Right atrium auricular region (tissue), 2 donors: ENCODE measurements at regions not wholly inside any gene's neighbourhood (a gene's known extent, or its start where the extent isn't known, plus 50 kb on each side); places are given as distances from the start of the nearest gene placed in this dataset.

Experiments used
- DNase-seq: peaks from one replicate; pipeline ENCODE4 v3.0.0-alpha.2; 2019; ENCODE audit warnings: low spot score
- H3K27ac ChIP-seq, 2 donors: fragments of 200-600 bp; sonication (generic); 1 replicate in 1 of 2; 2 replicates in 1 of 2; pipeline ENCODE4 v1.5.1; 2016 to 2019
- H3K27me3 ChIP-seq, 2 donors: fragments of 200-600 bp; sonication (generic); one replicate each; pipeline versions ENCODE4 v1.5.1 to v1.6.0; 2017 to 2019
- H3K36me3 ChIP-seq: fragments of 200-600 bp; sonication (generic); one replicate; pipeline ENCODE4 v1.5.1; 2016
- H3K4me1 ChIP-seq, 2 donors: fragments of 200-600 bp; sonication (generic); one replicate each; pipeline versions ENCODE4 v1.5.1 to v1.6.0; 2017 to 2019
- H3K4me3 ChIP-seq, 2 donors: fragments of 200-600 bp; sonication (generic); 1 replicate in 1 of 2; 2 replicates in 1 of 2; pipeline ENCODE4 v1.5.1; 2017 to 2019; ENCODE audit warnings: mild to moderate bottlenecking in 1 of 2, moderate library complexity in 1 of 2
- H3K9me3 ChIP-seq, 2 donors: fragments of 200-600 bp; sonication (generic); one replicate each; pipeline ENCODE4 v1.5.1; 2019
- TF ChIP-seq, protein P1 (sequence below), 2 donors: fragments of 200-600 bp; sonication (generic); IDR thresholded peaks; one replicate each; pipeline ENCODE4 v1.5.1; 2019; ENCODE audit warnings: antibody characterized with exemption in 2 of 2

DNA sequence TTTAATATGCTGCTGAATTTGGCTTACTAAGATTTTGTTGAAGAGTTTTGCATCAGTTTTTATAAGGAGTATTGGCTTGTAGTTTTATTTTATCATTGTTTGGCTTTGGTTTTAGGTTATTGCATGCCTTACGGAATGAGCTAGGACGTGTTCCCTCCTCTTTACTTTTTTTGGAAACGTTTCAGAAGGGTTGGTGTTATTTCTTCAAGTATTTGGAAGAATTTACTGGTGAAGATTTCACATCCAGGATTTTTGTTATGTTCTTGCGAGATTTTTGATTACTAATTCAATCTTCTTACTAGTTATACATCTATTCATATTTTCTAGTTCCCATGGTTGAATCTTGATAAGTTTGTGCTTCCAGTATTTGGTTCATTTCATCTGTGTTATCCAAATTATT, 823.2 kb downstream of the SLC6A15 start:
- no peak overlapping the region for H3K27ac ChIP-seq
- TF ChIP-seq, protein P1, sequence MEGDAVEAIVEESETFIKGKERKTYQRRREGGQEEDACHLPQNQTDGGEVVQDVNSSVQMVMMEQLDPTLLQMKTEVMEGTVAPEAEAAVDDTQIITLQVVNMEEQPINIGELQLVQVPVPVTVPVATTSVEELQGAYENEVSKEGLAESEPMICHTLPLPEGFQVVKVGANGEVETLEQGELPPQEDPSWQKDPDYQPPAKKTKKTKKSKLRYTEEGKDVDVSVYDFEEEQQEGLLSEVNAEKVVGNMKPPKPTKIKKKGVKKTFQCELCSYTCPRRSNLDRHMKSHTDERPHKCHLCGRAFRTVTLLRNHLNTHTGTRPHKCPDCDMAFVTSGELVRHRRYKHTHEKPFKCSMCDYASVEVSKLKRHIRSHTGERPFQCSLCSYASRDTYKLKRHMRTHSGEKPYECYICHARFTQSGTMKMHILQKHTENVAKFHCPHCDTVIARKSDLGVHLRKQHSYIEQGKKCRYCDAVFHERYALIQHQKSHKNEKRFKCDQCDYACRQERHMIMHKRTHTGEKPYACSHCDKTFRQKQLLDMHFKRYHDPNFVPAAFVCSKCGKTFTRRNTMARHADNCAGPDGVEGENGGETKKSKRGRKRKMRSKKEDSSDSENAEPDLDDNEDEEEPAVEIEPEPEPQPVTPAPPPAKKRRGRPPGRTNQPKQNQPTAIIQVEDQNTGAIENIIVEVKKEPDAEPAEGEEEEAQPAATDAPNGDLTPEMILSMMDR (IDR thresholded peaks at IDR 0.05) = no peak

DNA sequence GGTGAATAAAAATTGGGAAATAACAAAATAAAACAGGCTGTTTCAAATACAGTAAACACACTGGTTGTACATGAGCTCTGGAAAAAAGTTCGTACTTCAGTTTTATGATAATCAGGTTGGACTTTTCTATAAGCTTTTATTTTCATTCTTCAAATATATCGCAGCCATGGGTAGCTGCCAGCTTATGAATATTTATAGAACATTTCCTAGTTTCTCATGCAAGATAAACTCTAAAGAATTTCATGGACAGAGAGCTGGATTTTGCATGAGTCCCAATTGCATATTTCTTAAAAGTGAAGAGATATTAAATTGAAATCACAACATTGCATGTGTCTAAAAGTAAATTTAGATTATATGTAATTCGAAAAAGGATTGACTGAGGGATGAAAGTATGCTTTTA, 827.6 kb downstream of the SLC6A15 start:
- Histone ChIP-seq H3K4me1 (no peaks in the 10 kb centered on the region), H3K27ac (no peak overlapping the region), H3K4me3 (no peak overlapping the region), H3K27me3 (no peaks in the 10 kb centered on the region), H3K36me3 (no peaks in the 10 kb centered on the region), H3K9me3 (no peaks in the 10 kb centered on the region)
- TF ChIP-seq, protein P1 (IDR thresholded peaks at IDR 0.05) = no peak
- no peak for DNase-seq

More for the DNA sequence above, 823.2 kb downstream of the SLC6A15 start:
- Histone ChIP-seq H3K36me3 (no peaks in the 10 kb centered on the region), H3K4me3 (no peak overlapping the region), H3K9me3 (peaks cover 0 to 1% of the 10 kb centered on the region in 2 donors), H3K4me1 (no peaks in the 10 kb centered on the region), H3K27me3 (no peaks in the 10 kb centered on the region)
- DNase-seq = no peak

DNA sequence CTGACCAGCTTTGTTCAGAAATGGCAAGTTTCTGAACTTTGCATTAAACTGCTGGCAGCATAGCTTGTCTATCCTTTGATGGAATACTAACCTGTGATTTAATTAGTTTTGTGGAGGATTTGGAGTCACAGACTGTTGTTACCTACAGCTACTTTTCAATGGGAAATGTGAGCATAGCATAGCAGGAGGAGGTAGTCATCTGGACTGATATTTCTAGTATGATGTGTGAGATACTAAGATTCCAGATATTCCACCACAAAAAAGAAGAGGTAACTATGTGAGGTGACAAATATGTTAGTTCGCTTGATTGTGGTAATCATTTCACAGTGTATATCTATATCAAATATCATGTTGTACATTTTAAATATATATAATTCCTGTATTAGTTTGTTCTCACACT, 833.0 kb downstream of the SLC6A15 start:
- no peak overlapping the region for H3K4me3 ChIP-seq
- H3K9me3 ChIP-seq = no peaks in the 10 kb centered on the region
- no peaks in the 10 kb centered on the region for H3K27me3 ChIP-seq
- no peaks in the 10 kb centered on the region for H3K36me3 ChIP-seq
- no peak overlapping the region for H3K27ac ChIP-seq
- TF ChIP-seq, protein P1 (IDR thresholded peaks at IDR 0.05) = no peak
- DNase-seq = no peak
- no peaks in the 10 kb centered on the region for H3K4me1 ChIP-seq

DNA sequence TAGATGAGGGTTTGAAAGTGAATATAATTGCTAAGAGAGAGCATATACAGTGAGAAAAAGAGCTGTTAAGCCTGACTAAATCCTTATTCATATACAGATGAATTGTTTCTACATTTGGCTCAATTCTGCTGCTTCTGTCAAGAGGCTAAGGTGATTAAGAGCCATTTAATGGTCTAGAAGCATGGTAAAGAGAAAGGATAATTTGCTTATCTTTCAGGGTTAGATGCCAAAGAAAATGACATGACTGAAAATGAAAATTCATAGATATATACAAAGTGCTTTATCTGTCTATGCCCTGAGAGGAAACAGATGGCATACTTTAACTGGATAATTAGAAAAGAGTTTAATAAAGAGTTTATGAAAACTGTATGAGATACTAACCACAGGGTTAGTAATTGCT, 834.9 kb downstream of the SLC6A15 start:
- no peaks in the 10 kb centered on the region for H3K9me3 ChIP-seq

DNA sequence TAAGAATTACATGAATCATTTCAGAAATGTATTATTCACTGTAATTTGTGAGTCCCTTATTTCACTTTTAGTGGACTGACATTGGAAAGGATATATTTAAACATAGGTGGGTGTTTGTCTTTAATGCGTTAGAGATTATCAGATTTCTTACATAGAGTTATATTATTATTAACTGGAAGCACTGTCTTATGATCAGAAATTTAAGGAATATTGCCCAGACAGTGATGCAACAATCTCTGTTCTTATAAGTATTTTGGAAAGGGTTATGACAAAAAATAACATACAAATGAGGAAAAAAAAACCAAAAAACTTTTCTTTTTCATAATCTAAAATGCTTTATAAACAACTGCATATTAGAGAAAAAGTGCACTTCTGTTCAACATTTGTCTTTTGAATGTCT, 836.6 kb downstream of the SLC6A15 start:
- H3K9me3 ChIP-seq = no peaks in the 10 kb centered on the region
- no peaks in the 10 kb centered on the region for H3K36me3 ChIP-seq
- H3K4me3 ChIP-seq = no peak overlapping the region
- H3K4me1 ChIP-seq = no peaks in the 10 kb centered on the region
- no peak for DNase-seq
- H3K27me3 ChIP-seq = no peaks in the 10 kb centered on the region
- TF ChIP-seq, protein P1 (IDR thresholded peaks at IDR 0.05) = no peak
- H3K27ac ChIP-seq = no peak overlapping the region

More for the DNA sequence above, 834.9 kb downstream of the SLC6A15 start:
- no peak overlapping the region for H3K27ac ChIP-seq
- H3K36me3 ChIP-seq = no peaks in the 10 kb centered on the region
- no peak overlapping the region for H3K4me3 ChIP-seq
- no peak for DNase-seq
- no peaks in the 10 kb centered on the region for H3K4me1 ChIP-seq
- H3K27me3 ChIP-seq = no peaks in the 10 kb centered on the region
- TF ChIP-seq, protein P1 (IDR thresholded peaks at IDR 0.05) = no peak

DNA sequence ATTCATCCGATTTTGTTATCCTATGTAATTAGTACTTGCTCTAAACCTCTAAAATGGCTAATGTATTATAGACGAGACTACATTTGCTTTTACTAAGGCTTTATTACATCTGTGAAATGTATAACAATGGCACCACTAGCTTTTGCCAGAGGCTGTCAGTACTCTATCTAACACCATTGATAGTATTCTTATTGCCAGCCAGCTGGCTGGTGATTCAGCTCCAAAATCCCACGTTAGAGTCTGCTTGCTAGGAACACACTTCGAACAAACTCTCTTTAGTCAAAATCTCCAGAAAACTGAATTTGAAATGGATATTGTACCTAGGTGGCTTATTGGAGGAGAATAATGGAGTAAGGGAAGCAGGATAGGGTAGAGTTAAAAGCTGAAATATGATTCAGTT, 839.2 kb downstream of the SLC6A15 start:
- H3K27ac ChIP-seq = no peak overlapping the region
- no peak for DNase-seq
- H3K9me3 ChIP-seq = no peaks in the 10 kb centered on the region
- H3K27me3 ChIP-seq = no peaks in the 10 kb centered on the region
- no peaks in the 10 kb centered on the region for H3K36me3 ChIP-seq
- no peak overlapping the region for H3K4me3 ChIP-seq
- TF ChIP-seq, protein P1 (IDR thresholded peaks at IDR 0.05) = no peak
- no peaks in the 10 kb centered on the region for H3K4me1 ChIP-seq
